H1 (cell line): ENCODE measurements at regions not wholly inside any gene's neighbourhood (a gene's known extent, or its start where the extent isn't known, plus 50 kb on each side); places are given as distances from the start of the nearest gene placed in this dataset.

ENCODE experiments used
- BCL11A ChIP-seq, 2 experiments: IDR thresholded peaks; one replicate each; pipeline ENCODE4 v1.6.1; 2011; ENCODE audit warnings: low read depth in 2 of 2, low read length in 2 of 2, mild to moderate bottlenecking in 2 of 2
- HDAC6 ChIP-seq: IDR thresholded peaks from one replicate; pipeline ENCODE4 v1.7.1; 2012; ENCODE audit warnings: low read depth, mild to moderate bottlenecking, inconsistent platforms, low read length, moderate library complexity
- TF ChIP-seq, protein P1 (sequence below): fragments of 300-600 bp; sonication (generic); IDR thresholded peaks from 2 replicates; pipeline ENCODE4 v1.7.1; 2012; ENCODE audit warnings: low read length, moderate library complexity, mild to moderate bottlenecking, inconsistent platforms; ENCODE audit not compliant: insufficient replicate concordance

DNA sequence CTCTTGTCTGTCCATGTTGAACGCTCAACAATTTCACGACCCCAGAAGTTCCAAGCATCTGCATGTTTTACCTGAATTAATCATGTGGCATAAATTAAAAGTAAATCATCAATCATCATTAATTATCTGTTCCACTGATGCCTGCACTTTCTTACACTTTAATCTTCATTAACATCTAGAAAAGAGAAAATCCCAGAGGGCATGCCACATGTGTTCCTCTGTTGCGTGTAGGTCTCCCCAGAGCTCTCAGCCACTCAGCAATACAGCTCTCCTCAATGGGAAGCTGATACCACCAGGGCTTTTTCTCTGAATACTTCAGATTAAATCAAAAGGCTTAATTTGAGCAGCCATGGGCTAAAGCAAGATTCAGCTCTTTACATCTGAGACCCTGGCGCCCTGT lies 722.4 kb upstream of the TENM3 start (continued):
- TF ChIP-seq, protein P1, sequence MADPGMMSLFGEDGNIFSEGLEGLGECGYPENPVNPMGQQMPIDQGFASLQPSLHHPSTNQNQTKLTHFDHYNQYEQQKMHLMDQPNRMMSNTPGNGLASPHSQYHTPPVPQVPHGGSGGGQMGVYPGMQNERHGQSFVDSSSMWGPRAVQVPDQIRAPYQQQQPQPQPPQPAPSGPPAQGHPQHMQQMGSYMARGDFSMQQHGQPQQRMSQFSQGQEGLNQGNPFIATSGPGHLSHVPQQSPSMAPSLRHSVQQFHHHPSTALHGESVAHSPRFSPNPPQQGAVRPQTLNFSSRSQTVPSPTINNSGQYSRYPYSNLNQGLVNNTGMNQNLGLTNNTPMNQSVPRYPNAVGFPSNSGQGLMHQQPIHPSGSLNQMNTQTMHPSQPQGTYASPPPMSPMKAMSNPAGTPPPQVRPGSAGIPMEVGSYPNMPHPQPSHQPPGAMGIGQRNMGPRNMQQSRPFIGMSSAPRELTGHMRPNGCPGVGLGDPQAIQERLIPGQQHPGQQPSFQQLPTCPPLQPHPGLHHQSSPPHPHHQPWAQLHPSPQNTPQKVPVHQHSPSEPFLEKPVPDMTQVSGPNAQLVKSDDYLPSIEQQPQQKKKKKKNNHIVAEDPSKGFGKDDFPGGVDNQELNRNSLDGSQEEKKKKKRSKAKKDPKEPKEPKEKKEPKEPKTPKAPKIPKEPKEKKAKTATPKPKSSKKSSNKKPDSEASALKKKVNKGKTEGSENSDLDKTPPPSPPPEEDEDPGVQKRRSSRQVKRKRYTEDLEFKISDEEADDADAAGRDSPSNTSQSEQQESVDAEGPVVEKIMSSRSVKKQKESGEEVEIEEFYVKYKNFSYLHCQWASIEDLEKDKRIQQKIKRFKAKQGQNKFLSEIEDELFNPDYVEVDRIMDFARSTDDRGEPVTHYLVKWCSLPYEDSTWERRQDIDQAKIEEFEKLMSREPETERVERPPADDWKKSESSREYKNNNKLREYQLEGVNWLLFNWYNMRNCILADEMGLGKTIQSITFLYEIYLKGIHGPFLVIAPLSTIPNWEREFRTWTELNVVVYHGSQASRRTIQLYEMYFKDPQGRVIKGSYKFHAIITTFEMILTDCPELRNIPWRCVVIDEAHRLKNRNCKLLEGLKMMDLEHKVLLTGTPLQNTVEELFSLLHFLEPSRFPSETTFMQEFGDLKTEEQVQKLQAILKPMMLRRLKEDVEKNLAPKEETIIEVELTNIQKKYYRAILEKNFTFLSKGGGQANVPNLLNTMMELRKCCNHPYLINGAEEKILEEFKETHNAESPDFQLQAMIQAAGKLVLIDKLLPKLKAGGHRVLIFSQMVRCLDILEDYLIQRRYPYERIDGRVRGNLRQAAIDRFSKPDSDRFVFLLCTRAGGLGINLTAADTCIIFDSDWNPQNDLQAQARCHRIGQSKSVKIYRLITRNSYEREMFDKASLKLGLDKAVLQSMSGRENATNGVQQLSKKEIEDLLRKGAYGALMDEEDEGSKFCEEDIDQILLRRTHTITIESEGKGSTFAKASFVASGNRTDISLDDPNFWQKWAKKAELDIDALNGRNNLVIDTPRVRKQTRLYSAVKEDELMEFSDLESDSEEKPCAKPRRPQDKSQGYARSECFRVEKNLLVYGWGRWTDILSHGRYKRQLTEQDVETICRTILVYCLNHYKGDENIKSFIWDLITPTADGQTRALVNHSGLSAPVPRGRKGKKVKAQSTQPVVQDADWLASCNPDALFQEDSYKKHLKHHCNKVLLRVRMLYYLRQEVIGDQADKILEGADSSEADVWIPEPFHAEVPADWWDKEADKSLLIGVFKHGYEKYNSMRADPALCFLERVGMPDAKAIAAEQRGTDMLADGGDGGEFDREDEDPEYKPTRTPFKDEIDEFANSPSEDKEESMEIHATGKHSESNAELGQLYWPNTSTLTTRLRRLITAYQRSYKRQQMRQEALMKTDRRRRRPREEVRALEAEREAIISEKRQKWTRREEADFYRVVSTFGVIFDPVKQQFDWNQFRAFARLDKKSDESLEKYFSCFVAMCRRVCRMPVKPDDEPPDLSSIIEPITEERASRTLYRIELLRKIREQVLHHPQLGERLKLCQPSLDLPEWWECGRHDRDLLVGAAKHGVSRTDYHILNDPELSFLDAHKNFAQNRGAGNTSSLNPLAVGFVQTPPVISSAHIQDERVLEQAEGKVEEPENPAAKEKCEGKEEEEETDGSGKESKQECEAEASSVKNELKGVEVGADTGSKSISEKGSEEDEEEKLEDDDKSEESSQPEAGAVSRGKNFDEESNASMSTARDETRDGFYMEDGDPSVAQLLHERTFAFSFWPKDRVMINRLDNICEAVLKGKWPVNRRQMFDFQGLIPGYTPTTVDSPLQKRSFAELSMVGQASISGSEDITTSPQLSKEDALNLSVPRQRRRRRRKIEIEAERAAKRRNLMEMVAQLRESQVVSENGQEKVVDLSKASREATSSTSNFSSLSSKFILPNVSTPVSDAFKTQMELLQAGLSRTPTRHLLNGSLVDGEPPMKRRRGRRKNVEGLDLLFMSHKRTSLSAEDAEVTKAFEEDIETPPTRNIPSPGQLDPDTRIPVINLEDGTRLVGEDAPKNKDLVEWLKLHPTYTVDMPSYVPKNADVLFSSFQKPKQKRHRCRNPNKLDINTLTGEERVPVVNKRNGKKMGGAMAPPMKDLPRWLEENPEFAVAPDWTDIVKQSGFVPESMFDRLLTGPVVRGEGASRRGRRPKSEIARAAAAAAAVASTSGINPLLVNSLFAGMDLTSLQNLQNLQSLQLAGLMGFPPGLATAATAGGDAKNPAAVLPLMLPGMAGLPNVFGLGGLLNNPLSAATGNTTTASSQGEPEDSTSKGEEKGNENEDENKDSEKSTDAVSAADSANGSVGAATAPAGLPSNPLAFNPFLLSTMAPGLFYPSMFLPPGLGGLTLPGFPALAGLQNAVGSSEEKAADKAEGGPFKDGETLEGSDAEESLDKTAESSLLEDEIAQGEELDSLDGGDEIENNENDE: no peak
- TF ChIP-seq BCL11A (IDR thresholded peaks at IDR 0.05; ENCODE audit: low read depth in 2 of 2, low read length in 2 of 2) (no peak), HDAC6 (no peak)
